Activated T-cell treated with anti-CD3 and anti-CD28 coated beads for 4 hours (primary cell): ENCODE measurements at regions not wholly inside any gene's neighbourhood (a gene's known extent, or its start where the extent isn't known, plus 50 kb on each side); places are given as distances from the start of the nearest gene placed in this dataset.
"Not testable (repeated sequence)": the region's sequence is repeated elsewhere in the genome, so short reads cannot be mapped to it uniquely, and the experiment has no call there.

ENCODE experiments used
- DNase-seq: peaks from one replicate; pipeline ENCODE4 v3.0.0-alpha.2; 2020

- DNase-seq = no peak
Measured at GRCh38 chr2:113337809-113338208, 59.1 kb upstream of the PAX8 start.

GRCh38 chr2:113336040-113336439, 57.3 kb upstream of the PAX8 start:
- not testable (repeated sequence) for DNase-seq

- no peak for DNase-seq
Measured at GRCh38 chr2:113334147-113334546, 55.4 kb upstream of the PAX8 start.

DNA sequence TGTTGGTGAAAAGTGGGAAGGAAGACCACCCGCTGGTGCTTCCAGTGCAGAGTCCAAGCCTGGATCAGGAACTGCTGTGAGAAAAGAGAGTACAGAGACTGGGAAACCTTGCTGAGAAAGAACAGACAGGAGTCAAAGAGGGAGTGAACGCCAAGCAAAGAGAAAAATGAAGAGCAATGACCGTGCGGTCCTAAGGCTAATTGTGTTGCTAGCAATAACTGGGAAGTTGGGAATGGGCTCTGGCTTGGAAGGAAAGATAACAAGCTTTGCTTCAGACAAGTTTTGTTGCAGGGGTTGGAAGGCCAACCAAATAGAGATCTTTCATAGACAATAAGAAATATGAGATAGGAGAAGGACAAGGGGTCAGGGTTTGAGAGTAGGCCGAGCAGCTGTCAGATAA, 55.0 kb upstream of the PAX8 start:
- not testable (repeated sequence) for DNase-seq

- DNase-seq = not testable (repeated sequence)
Measured at GRCh38 chr2:113330060-113330767, 51.5 kb upstream of the PAX8 start.

DNA sequence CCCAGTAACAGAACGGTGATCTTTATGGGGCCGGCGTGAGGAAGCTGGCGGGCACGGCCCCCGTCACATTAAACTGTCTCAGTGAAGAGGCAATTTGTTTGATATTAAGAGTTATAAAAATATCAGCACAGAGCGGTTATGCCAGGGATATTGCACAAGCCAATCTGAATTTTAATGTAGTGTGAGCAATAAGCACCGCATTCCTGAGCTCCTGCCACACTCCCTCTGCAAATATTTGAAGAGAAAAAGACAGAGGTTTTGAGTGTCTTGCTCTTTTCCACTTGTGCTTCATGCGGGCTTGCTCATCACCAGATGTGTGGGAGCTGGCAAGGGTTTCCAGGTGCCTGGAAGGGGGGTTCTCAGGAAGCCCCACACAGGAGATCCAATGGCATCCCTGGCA, 50.3 kb upstream of the PAX8 start:
- not testable (repeated sequence) for DNase-seq

- DNase-seq = not testable (repeated sequence)
Measured at GRCh38 chr2:113328572-113328971, 49.9 kb upstream of the PAX8 start.
